Colonic mucosa (tissue), 4 donors: ENCODE measurements at regions not wholly inside any gene's neighbourhood (a gene's known extent, or its start where the extent isn't known, plus 50 kb on each side); places are given as distances from the start of the nearest gene placed in this dataset.

Experiments
- DNase-seq: peaks from one replicate; pipeline ENCODE4 v3.0.0-alpha.2; 2020
- H3K27ac ChIP-seq: fragments of 200-600 bp; one replicate; pipeline ENCODE4 v1.8.0; 2021
- H3K27me3 ChIP-seq: fragments of 200-600 bp; one replicate; pipeline ENCODE4 v1.8.0; 2021
- H3K36me3 ChIP-seq: fragments of 200-600 bp; one replicate; pipeline ENCODE4 v1.8.0; 2021
- H3K4me1 ChIP-seq: fragments of 200-600 bp; one replicate; pipeline ENCODE4 v1.8.0; 2021; ENCODE audit warnings: mild to moderate bottlenecking
- H3K4me3 ChIP-seq: fragments of 200-600 bp; one replicate; pipeline ENCODE4 v1.8.0; 2021
- H3K9ac ChIP-seq, 2 donors: one replicate each; pipeline ENCODE4 v1.7.0; 2013; ENCODE audit warnings: control low read depth in 2 of 2, low read depth in 2 of 2, low read length in 2 of 2
- H3K9me3 ChIP-seq: fragments of 200-600 bp; one replicate; pipeline ENCODE4 v1.8.0; 2021
- CTCF ChIP-seq: fragments of 200-600 bp; IDR thresholded peaks from one replicate; pipeline ENCODE4 v1.8.0; 2022; ENCODE audit warnings: antibody characterized with exemption, mild to moderate bottlenecking
- intact Hi-C: fragments of 100-400 bp; cut with DNase I; formaldehyde crosslinking; loops from one replicate; pipeline ENCODE4 v1.14.1; 2022
- donor health status: healthy.
- donor health status: DM: no; HTN: no; CAD: no.
- donor health status: DM: no; HTN: no; CAD: no.

GRCh38 chr5:168055961-168056360 lies 235.5 kb upstream of the WWC1 start:
- H3K4me3 ChIP-seq, result no peak overlapping the region
- no peaks in the 10 kb centered on the region for H3K27me3 ChIP-seq
- H3K9ac ChIP-seq, result no peak overlapping the region
- no peaks in the 10 kb centered on the region for H3K4me1 ChIP-seq
- intact Hi-C loops, result no loop called here
- no peaks in the 10 kb centered on the region for H3K36me3 ChIP-seq
- DNase-seq, result no peak
- H3K27ac ChIP-seq, result no peak overlapping the region
- H3K9me3 ChIP-seq, result no peaks in the 10 kb centered on the region
- no peak for TF ChIP-seq CTCF

GRCh38 chr5:168056499-168057182 lies 234.8 kb upstream of the WWC1 start:
- DNase-seq, result no peak
- H3K9ac ChIP-seq, result no peak overlapping the region
- no peaks in the 10 kb centered on the region for H3K27me3 ChIP-seq
- intact Hi-C loops, result no loop called here
- no peak overlapping the region for H3K27ac ChIP-seq
- no peaks in the 10 kb centered on the region for H3K9me3 ChIP-seq
- H3K36me3 ChIP-seq, result no peaks in the 10 kb centered on the region
- no peak overlapping the region for H3K4me3 ChIP-seq
- H3K4me1 ChIP-seq, result no peaks in the 10 kb centered on the region
- TF ChIP-seq CTCF, result no peak

- no peaks in the 10 kb centered on the region for H3K4me1 ChIP-seq
- H3K27me3 ChIP-seq, result no peaks in the 10 kb centered on the region
- intact Hi-C loops, result no loop called here
- TF ChIP-seq CTCF, result no peak
- no peaks in the 10 kb centered on the region for H3K36me3 ChIP-seq
- no peak for DNase-seq
- H3K9ac ChIP-seq, result no peak overlapping the region
- H3K4me3 ChIP-seq, result no peak overlapping the region
- no peak overlapping the region for H3K27ac ChIP-seq
- no peaks in the 10 kb centered on the region for H3K9me3 ChIP-seq
Measured at GRCh38 chr5:168057905-168058304, 233.5 kb upstream of the WWC1 start.

- Histone ChIP-seq H3K36me3 (no peaks in the 10 kb centered on the region), H3K9ac (no peak overlapping the region), H3K27me3 (no peaks in the 10 kb centered on the region), H3K9me3 (no peaks in the 10 kb centered on the region), H3K4me3 (no peak overlapping the region), H3K4me1 (no peaks in the 10 kb centered on the region), H3K27ac (no peak overlapping the region)
- intact Hi-C loops, result no loop called here
- no peak for TF ChIP-seq CTCF
- no peak for DNase-seq
Measured at GRCh38 chr5:168059131-168059530, 232.3 kb upstream of the WWC1 start.

- H3K27me3 ChIP-seq, result no peaks in the 10 kb centered on the region
- no peaks in the 10 kb centered on the region for H3K4me1 ChIP-seq
- intact Hi-C loops, result no loop called here
- H3K36me3 ChIP-seq, result no peaks in the 10 kb centered on the region
- H3K9me3 ChIP-seq, result no peaks in the 10 kb centered on the region
- no peak overlapping the region for H3K4me3 ChIP-seq
- no peak overlapping the region for H3K27ac ChIP-seq
- no peak overlapping the region for H3K9ac ChIP-seq
- no peak for TF ChIP-seq CTCF
- DNase-seq, result no peak
Measured at GRCh38 chr5:168062239-168062638, 229.2 kb upstream of the WWC1 start.
